Adrenal gland (tissue), 5 donors: ENCODE measurements at regions not wholly inside any gene's neighbourhood (a gene's known extent, or its start where the extent isn't known, plus 50 kb on each side); places are given as distances from the start of the nearest gene placed in this dataset.

Experiments used
- POLR2A ChIP-seq, 2 donors: fragments of 450-650 bp; IDR thresholded peaks; one replicate each; pipeline ENCODE4 v1.6.1; 2017; ENCODE audit warnings: antibody characterized with exemption in 2 of 2, mild to moderate bottlenecking in 2 of 2, moderate library complexity in 1 of 2
- TF ChIP-seq, protein P1 (sequence below), 6 experiments: fragments of 450-650 bp in 4 of 6; fragments of 200-600 bp in 2 of 6; sonication (generic) in 1 of 6; IDR thresholded peaks; 1 replicate in 5 of 6; 2 replicates in 1 of 6; pipeline versions ENCODE4 v1.5.1 to v1.8.0; 2016 to 2021; ENCODE audit warnings: antibody characterized with exemption in 6 of 6, mild to moderate bottlenecking in 2 of 6, moderate library complexity in 1 of 6
- donor health status: DM: no; HTN: no; CAD: no.

DNA sequence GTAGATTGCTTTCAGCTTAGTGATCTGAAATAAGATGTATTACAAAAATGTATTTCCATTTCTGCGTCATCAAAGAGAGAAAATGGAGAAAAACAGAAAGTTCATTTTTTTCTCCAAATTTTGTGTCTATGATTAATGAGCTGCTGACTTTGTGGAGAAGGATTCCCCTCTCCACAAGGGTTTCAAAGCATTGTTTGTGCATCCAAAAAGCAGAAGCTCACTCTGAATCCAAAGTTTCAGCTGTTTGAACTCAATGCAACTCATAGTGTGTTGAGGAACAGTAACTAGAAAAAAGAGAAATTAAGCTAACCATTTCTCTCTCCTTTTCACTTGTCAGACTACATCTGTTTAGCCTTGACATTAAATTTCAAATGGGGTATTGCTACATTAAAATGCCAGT is 62.9 kb upstream of the SLC7A11 start:
- TF ChIP-seq, protein P1, sequence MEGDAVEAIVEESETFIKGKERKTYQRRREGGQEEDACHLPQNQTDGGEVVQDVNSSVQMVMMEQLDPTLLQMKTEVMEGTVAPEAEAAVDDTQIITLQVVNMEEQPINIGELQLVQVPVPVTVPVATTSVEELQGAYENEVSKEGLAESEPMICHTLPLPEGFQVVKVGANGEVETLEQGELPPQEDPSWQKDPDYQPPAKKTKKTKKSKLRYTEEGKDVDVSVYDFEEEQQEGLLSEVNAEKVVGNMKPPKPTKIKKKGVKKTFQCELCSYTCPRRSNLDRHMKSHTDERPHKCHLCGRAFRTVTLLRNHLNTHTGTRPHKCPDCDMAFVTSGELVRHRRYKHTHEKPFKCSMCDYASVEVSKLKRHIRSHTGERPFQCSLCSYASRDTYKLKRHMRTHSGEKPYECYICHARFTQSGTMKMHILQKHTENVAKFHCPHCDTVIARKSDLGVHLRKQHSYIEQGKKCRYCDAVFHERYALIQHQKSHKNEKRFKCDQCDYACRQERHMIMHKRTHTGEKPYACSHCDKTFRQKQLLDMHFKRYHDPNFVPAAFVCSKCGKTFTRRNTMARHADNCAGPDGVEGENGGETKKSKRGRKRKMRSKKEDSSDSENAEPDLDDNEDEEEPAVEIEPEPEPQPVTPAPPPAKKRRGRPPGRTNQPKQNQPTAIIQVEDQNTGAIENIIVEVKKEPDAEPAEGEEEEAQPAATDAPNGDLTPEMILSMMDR (IDR thresholded peaks at IDR 0.05) = no peak
- no peak for TF ChIP-seq POLR2A (IDR thresholded peaks at IDR 0.05)
